Ishikawa (cell line): ENCODE measurements at regions not wholly inside any gene's neighbourhood (a gene's known extent, or its start where the extent isn't known, plus 50 kb on each side); places are given as distances from the start of the nearest gene placed in this dataset.

Experiments
- CEBPB ChIP-seq: IDR thresholded peaks from 2 replicates; pipeline ENCODE4 v1.6.1; 2012
- CREB1 ChIP-seq: IDR thresholded peaks from 2 replicates; pipeline ENCODE4 v1.6.1; 2012; ENCODE audit warnings: low read depth
- EGR1 ChIP-seq: IDR thresholded peaks from 2 replicates; pipeline ENCODE4 v1.6.1; 2012
- EP300 ChIP-seq: IDR thresholded peaks from 2 replicates; pipeline ENCODE4 v1.6.1; 2012; ENCODE audit warnings: borderline replicate concordance
- FOXM1 ChIP-seq: IDR thresholded peaks from 2 replicates; pipeline ENCODE4 v1.6.1; 2012; ENCODE audit warnings: low read depth, borderline replicate concordance
- NFIC ChIP-seq: IDR thresholded peaks from 2 replicates; pipeline ENCODE4 v1.6.1; 2012
- RAD21 ChIP-seq: IDR thresholded peaks from 2 replicates; pipeline ENCODE4 v1.6.1; 2012; ENCODE audit warnings: low read depth
- TAF1 ChIP-seq: IDR thresholded peaks from 2 replicates; pipeline ENCODE4 v1.6.1; 2012; ENCODE audit warnings: low read depth, mild to moderate bottlenecking
- TCF12 ChIP-seq: IDR thresholded peaks from 2 replicates; pipeline ENCODE4 v1.6.1; 2012; ENCODE audit warnings: low read depth
- TEAD4 ChIP-seq: IDR thresholded peaks from 2 replicates; pipeline ENCODE4 v1.6.1; 2012
- YY1 ChIP-seq: IDR thresholded peaks from 2 replicates; pipeline ENCODE4 v1.6.1; 2012; ENCODE audit warnings: low read depth
- ZBTB7A ChIP-seq: IDR thresholded peaks from 2 replicates; pipeline ENCODE4 v1.6.1; 2012; ENCODE audit warnings: low read depth
- TF ChIP-seq, protein P1 (sequence below): IDR thresholded peaks from 2 replicates; pipeline ENCODE4 v1.6.1; 2012; ENCODE audit warnings: low read depth, mild to moderate bottlenecking
- TF ChIP-seq, protein P2 (sequence below): IDR thresholded peaks from 2 replicates; pipeline ENCODE4 v1.6.1; 2012
- TF ChIP-seq, protein P3 (sequence below): IDR thresholded peaks from 2 replicates; pipeline ENCODE4 v1.6.1; 2012

DNA sequence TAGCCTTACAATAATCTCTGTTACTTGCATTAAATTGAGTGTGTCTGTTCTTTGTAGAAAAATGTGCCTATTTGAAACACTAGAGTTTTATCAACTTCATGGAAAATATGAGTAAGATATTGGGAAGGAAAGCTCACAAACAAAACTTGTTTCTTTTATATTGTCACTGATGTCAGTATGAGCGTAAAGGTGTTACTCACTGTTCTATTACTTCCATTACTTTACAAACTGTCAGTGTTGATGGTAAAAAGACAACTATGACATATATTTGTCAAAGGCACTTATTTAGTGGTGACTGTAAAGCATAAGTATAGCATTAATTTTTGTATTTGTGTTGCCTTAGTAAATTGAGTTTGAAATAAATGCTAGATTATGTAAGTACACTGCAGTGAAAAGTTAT lies 193.7 kb upstream of the FLRT2 start:
- TF ChIP-seq CEBPB: no peak
- no peak for TF ChIP-seq TEAD4
- TF ChIP-seq, protein P1, sequence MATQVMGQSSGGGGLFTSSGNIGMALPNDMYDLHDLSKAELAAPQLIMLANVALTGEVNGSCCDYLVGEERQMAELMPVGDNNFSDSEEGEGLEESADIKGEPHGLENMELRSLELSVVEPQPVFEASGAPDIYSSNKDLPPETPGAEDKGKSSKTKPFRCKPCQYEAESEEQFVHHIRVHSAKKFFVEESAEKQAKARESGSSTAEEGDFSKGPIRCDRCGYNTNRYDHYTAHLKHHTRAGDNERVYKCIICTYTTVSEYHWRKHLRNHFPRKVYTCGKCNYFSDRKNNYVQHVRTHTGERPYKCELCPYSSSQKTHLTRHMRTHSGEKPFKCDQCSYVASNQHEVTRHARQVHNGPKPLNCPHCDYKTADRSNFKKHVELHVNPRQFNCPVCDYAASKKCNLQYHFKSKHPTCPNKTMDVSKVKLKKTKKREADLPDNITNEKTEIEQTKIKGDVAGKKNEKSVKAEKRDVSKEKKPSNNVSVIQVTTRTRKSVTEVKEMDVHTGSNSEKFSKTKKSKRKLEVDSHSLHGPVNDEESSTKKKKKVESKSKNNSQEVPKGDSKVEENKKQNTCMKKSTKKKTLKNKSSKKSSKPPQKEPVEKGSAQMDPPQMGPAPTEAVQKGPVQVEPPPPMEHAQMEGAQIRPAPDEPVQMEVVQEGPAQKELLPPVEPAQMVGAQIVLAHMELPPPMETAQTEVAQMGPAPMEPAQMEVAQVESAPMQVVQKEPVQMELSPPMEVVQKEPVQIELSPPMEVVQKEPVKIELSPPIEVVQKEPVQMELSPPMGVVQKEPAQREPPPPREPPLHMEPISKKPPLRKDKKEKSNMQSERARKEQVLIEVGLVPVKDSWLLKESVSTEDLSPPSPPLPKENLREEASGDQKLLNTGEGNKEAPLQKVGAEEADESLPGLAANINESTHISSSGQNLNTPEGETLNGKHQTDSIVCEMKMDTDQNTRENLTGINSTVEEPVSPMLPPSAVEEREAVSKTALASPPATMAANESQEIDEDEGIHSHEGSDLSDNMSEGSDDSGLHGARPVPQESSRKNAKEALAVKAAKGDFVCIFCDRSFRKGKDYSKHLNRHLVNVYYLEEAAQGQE: no peak
- TF ChIP-seq NFIC: no peak
- TF ChIP-seq EGR1: no peak
- no peak for TF ChIP-seq ZBTB7A
- TF ChIP-seq, protein P2, sequence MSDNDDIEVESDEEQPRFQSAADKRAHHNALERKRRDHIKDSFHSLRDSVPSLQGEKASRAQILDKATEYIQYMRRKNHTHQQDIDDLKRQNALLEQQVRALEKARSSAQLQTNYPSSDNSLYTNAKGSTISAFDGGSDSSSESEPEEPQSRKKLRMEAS: no peak
- no peak for TF ChIP-seq CREB1
- no peak for TF ChIP-seq TAF1
- TF ChIP-seq EP300: no peak
- TF ChIP-seq YY1: no peak

DNA sequence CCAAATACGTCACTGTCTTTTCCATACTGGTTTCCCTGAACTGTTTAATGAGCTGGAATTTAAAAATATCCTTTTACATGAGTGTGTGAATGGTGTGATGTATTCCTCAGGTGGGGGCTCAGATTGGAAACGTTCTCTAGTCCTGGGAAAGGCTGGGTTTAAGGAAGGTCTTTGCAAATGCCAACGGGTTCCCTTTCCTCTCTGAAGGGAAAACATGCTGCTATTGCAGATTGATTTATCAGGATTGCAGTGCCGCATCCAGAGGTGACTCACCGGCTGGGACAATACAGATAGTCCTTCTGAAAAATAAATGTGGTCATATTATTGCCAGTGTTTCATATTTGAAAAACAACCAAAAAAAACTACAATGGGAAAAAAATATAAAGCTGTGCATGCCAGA lies 193.1 kb upstream of the FLRT2 start:
- TF ChIP-seq TAF1 (no peak), EGR1 (no peak), RAD21 (no peak), CEBPB (no peak), ZBTB7A (no peak)

DNA sequence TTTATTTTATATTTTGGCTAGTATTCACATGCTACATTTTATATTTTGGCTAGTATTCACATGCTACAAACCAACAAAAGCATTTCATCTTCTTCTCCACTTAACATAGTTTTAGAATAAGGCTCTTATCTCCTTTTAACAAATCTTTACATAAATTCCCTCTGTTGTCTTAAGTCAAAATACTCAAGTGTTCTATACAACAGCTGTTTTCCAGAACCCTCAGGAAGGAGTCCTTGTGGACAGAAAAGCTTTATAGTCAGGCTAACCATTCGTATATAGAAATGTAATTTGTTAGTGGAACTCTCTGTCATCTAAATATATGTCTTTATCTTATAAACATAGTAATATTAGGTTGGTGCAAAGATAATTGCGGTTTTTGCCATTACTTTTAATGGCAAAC lies 191.0 kb upstream of the FLRT2 start:
- TF ChIP-seq, protein P1: no peak
- TF ChIP-seq TCF12 (no peak), EP300 (no peak), CREB1 (no peak), YY1 (no peak)
- TF ChIP-seq, protein P3, sequence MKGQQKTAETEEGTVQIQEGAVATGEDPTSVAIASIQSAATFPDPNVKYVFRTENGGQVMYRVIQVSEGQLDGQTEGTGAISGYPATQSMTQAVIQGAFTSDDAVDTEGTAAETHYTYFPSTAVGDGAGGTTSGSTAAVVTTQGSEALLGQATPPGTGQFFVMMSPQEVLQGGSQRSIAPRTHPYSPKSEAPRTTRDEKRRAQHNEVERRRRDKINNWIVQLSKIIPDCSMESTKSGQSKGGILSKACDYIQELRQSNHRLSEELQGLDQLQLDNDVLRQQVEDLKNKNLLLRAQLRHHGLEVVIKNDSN: no peak

DNA sequence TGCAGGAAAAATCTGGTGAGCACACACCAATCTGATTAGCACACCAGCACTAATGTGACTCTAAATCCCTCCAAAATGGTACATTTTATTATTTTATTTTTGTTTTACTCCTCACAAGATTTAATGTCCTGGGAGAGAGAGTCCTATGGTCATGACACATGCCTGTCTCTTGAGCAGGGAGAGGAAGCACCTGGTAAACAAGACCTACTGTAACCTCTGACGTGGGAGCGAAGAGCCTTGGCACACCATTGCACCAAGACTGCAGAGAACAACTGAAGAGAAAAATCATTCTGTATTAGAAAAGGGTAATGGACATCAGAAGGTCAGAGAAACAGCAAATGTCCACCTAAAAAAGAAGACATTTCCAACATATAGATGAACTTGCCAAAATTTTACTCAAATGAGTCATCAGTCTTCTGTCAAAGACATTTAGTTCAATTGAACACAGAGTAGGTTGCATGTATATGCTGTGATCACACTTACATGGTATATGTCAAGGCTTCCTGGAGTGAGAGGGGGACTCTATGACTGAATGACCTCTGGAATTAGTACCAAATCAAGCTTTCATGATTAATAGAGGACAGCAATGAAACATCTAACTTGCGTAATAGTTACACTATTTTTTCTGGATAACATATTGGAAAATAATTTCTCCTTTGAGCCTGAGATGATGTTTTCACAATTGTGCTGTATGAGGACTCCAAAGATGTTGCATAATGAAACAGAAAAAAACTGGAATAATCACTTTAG lies 186.9 kb upstream of the FLRT2 start:
- no peak for TF ChIP-seq TEAD4
- TF ChIP-seq CEBPB: no peak
- no peak for TF ChIP-seq RAD21

DNA sequence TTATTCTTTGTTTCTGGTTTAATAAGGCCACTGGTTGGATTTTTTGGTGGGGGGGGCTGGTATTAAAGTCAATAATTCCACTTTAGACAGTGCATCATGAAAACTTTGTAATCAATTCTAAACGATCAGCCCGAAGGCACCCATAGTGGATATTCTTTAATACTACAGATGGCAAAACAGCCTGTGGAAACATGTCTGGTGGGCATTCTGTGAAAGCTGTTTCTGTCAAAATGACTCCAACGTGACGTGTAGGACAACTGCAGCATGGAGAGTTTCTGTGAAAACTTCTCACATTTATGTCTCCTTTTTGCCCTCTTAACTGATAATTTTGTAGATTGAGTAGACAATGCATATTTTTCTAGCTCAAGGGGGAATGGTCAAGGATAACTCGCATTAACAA lies 185.8 kb upstream of the FLRT2 start:
- TF ChIP-seq TAF1: no peak

DNA sequence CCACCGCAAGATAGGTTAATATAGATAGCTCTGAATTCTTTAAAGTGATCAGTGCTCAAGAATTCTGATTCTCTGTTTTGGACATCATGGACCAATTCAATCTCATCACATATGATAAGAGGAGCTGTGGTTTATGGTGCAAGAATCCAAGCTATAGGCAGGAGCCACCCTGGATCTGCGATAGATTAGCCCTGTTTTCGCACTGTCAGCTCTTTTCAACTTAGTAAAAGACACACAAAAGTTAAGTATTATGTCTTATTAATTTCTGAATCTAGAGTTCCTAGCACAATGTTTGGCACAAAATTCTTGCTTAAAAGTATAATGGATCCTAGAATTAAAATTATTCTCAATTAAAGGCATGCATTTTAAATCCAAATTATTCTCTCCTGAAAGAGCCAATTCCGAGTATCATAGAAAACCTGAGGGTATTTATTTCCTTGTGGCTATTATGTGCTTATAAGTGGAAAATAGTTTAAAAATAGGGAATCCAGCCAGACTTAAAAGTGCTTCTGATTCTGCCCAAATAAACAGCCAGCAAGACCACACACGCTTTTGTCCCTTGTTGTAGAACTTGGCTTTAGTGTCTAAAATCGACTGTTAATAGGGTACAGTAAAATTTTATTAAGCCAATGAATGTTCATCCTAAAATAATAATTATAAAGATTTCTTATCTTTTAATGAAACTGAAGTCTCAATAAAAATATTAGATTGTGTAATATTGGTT lies 184.9 kb upstream of the FLRT2 start:
- TF ChIP-seq, protein P2: no peak
- TF ChIP-seq TCF12 (no peak), TAF1 (no peak), FOXM1 (no peak)

DNA sequence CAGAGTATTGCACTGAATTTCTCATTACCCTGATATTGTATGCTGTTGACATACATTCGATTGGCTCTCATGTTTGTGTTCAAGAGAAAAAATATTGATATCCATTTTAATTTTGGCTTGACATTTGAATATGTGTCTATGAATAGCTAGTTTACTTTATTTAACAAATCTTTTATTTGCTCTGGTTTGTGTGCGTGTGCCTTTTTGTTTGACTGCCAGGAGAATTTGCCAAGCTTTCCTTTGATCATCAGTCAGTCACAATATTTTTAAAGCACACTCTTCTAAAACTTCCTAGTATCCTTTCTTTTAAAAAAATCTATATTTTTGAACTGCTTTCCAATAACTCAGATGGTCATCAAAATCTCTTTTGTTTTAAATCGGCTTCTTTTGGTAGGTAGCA lies 179.3 kb upstream of the FLRT2 start:
- no peak for TF ChIP-seq YY1
- TF ChIP-seq, protein P1: no peak
- TF ChIP-seq NFIC: no peak
- no peak for TF ChIP-seq CREB1
- TF ChIP-seq RAD21: no peak
- TF ChIP-seq CEBPB: no peak
